HG03432 (cell line): ENCODE measurements at regions not wholly inside any gene's neighbourhood (a gene's known extent, or its start where the extent isn't known, plus 50 kb on each side); places are given as distances from the start of the nearest gene placed in this dataset.

ENCODE experiments used
- ATAC-seq: cut with Tn5 transposase; IDR thresholded peaks from one replicate; pipeline ENCODE4 v1.9.1; 2021; ENCODE audit warnings: mild to moderate bottlenecking, moderate library complexity; ENCODE audit not compliant: unreplicated experiment

DNA sequence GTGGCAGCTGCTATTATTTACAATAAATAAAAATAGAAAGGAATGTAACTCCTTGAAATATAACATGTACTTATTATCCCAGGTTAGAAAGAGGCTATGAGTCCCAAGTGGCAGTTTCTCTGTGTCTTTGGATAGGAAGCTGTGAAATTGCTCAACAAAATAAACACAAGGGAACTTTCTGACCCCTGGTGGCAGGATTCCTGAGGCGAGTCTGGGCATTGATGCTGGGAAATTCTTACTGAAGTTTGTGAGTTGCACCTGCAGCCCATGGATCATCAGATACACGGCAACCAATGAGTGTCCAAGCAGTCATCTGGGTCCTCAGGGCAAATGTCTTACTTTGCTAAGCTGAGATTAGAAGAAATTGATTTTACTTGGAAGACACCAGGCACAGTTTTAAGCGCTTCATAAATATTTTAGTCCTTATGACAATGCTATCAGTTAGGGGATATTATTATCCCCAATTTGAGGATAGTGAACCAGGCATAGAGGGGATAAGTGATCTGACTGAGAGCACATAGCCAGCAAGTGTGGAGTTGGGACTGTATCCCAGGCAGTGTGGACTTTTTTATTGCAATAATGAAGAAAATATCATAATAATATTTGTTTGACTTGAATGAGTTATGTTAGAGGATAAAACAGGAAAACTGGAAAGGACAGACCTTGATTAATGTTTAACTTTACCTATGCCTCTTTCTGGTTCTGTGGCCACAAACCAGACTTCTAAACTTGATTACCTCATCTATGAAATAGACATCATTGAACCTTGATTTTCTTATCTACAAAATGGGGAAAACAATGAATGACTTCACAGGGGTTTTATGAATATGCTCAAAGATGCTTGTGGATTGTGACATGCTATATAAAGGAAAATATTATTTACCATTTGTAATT, 265.5 kb upstream of the ADAMTSL1 start:
- ATAC-seq = no peak

DNA sequence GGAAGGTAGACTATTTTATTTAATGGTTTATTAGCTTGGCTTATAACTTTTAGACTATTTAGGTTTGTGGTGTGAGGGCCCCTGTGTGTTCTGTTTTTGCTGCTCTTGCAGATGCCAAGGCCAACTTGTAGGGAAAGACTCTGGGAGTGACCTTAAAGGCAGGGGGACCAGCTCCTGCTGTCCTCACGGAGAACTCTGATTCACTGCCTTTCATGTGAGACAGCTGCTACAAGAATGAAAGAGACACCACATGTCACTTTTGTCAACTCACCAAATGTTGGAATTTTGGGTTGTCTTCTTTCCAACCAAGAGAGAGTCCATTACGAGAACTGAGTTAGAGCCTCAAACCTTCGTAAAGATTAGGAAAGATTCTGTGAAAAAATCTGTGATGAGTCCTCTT, 258.3 kb upstream of the ADAMTSL1 start:
- ATAC-seq = no peak

DNA sequence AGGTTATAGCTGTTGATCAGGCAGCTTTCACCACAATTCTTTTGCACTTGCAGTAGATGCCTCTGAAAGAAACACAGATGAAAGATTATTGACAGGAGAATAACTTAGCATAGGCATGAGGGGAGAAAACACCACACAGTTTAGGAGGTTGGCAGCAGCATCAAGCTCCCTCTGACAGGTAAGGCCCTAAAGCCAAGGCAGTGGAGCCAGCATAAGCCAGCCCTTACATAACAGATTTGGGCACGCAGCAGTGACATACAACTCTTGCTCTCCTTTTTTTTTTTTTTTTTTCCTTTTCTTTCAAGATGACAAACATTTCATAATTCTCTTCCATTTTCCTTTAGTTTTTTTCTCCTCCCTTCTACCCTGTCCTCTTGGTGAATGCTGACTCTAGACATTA, 257.6 kb upstream of the ADAMTSL1 start:
- no peak for ATAC-seq

DNA sequence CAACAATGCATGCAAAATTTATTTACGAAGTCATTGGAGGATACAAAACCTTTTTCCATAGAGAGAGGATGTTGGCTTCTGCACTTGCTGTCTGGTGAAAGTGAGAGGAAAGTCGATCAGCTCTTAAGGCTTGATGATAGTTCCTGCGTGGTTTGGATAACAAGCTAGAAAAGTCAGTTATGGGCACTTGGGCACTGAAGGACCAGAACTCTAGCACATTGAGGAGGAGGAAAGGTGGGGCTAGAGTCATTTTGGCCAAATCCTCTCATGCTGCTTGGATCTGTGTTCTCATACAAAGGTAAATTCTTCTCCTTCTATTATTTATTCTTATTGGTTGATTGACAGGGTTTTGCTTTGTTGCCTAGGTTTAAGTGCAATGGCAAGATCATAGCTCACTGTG, 245.9 kb upstream of the ADAMTSL1 start:
- no peak for ATAC-seq

DNA sequence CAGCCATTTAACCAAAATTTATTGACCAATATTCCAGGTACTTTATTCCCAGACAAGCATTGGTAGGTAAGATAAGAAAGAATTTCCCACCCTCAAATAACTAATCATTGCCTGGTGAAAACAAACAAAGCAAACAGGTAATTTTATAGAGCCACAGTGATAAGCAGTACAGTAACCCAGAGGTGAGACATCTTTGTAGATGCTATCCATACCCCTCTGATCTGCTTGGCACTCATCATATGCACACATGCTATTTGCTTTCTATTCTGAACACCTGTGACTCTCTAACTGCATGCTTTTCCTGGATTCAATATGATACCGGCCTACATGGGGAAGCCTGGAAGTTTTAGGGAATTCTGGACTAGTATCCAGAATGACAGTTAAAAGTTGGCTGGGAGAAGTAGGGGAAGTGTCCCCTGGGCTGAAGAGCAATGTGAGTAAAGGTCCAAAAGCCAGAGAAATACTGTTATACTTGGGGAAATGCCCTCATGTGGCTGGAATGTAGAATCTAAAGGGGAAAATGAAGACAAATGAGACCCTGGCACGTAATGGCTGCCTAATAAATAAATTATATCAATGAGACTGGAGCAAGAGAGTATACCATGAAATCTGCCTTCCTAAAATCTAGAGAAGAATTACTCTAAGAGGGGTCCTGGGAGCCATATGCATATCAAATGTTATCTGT, 243.8 kb upstream of the ADAMTSL1 start:
- ATAC-seq = no peak

DNA sequence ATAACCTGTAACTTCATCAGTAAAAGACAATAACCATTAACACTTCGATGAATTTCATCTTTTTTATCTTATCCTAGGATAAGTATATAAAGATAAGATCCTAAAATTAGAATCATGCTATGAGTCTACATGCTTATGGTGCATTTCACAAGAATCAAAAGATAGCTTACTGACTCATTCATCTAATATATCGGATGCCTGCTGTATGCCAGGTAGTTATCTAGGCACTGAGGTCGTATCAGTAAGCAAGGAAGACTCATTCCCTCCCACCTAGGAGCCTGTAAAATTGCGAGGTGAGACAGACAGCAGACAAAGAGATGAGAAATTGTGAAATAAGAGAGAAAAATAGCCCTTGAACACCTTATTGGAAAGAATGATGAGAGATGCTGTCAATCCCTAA, 240.6 kb upstream of the ADAMTSL1 start:
- ATAC-seq = no peak

DNA sequence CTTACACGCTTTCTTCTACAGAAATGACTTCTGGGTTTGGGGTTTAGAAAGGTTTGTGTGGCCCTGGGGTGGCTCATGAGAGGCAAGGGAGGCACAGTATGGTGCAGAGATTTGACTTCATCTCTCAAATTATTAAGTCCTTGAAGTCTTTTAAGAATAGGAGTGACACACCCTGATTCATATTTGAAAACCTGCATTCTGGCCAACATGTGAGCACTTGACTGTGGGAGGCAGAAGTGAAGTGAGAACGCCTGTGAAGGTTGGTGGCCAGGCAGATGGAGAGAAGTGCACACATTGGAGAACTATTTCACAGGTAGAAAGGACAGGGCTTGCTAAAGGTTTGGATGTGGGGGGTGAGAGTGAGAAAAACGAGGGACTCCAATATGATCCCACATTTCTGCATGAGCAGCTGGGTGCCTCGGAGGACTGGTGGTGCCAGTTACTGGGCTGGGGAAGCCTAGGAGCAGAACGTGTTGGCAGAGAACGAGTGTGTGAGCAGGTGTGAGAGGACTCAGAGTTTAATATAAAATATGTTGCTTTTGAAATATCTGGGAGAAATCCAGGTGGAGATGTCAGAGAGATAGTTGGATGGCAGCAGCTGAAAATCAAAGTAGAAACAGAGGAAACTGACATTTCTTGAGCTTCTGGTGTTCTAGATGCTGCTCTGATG, 240.0 kb upstream of the ADAMTSL1 start:
- ATAC-seq = no peak

DNA sequence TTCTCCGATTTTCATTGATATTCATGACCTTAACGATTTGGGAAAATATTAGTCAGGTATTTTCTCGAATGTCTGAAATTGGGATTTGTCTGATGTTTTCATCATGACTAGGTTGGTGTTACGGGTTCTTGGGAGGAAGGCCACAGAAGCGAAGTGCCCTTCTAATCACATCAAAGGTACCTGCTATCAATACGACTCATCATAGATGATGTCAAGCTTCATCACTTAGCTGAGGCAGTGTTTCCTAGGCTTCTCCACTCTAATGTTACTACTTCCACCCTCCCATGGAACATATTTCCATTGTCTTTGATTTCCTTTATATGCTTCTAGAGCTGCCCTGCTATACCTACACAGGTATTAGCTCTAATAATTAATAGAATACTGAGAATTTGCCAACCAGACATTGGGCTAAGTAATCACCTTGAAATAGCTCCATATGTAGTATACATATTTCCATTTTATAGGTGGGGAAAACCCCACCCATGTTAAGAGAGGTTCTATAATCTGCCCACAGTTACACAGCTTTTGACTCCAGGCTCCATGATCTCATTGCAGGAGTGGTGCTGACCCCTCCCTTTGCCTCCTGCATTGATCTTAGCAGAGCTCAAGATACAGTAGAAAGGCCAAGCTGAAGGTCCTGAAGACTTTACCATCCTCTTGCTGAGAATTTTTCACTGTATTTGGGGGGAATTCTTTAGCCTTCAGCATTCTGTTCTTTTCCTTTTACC, 238.6 kb upstream of the ADAMTSL1 start:
- ATAC-seq = no peak

DNA sequence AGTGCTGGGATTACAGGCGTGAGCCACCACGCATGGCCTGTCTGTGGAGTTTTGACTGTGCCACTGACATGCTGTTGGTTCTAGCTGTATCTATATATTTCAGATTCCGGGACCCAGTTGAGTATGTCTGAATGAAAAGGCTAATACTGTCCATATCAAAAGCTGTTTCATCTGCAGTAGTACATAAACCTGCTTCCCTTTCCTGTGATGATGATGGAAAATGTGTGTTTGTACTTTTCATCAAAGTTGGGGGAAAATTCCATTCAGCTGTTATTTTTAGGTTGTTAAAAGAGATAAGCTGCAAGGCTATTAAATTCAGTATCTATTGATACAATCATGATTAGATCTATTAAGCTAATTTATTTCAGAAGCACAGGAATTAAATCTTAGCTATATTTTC, 237.6 kb upstream of the ADAMTSL1 start:
- no peak for ATAC-seq

DNA sequence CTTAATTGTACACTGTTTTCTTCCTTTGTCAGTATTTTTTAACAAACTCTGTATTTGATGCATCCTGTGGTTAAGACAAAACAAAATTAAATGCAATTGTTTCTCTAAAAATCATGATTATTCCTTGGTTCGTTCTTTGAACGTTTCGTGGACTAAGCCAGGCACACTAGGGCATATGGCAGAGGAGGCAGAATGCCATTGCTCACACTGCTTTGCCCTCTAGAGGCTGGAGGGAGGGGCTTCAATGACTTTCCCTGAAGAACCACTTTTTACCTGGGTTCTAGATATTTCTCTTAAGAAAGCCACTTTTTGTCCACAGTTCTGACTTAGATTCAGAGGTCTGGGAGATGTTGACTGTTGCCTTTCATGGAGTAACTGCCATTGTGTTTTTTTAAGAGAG, 236.2 kb upstream of the ADAMTSL1 start:
- no peak for ATAC-seq

DNA sequence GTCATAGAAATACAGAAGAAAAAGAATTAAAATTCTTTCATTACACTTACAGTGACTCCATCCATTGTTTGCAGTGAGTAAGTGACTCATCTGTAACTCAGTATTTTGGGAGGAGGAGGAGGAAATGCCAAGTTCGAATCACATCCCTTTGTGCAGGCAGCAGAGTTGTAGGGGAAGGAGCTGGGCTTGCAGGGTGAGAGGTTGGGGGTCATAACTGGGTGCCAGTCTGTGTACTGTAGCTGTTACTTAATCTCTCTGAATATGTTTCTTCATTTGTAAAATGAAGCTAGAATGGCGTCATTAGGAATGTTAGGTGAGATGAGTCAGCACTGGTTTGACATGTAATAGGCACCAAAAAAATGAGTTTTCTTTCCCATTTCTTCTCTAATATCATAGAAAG, 235.7 kb upstream of the ADAMTSL1 start:
- no peak for ATAC-seq

DNA sequence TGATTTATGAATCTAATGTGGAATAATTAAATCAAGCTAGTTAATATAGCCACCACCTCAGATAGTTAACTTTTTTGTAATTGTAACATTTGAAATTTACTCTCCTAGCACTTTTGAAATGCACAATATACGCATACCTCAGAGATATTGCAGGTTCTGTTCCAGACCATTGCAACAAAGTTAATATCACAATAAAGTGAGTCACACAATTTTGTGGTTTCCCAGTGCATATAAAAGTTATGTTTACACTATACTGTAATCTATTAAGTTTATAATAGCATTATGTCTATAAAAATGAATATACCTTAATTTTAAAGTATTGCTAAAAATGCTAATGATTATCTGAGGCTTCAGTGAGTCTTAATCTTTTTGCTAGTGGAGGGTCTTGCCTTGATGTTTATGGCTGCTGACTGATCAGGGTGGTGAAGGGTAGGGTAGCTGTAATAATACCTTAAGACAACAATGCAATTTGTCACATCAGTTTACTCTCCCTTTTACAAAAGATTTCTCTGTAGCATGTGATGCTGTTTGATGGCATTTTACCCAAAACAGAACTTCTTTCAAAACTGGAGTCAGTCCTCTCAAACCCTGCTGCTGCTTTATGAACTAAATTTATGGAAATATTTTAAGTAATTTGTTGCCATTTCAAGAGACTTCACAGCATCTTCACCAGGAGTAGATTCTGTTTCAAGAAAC, 235.1 kb upstream of the ADAMTSL1 start:
- no peak for ATAC-seq

DNA sequence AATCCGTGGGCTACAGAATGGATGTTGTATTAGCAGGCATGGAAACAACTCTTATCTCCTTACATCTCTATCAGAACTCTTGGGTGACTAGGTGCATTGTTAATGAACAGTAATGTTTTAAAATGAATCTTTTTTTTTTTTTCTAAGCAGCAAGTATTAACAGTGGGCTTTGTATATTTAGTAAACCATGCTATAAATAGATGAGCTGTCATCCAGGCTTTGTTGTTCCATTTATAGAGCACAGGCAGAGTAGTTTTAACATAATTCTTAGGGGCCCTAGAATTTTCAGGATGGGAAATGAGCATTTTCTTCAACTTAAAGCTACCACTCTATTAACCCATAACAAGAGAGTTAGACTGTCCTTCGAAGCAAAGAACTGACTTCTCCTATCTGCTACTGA, 233.7 kb upstream of the ADAMTSL1 start:
- no peak for ATAC-seq

DNA sequence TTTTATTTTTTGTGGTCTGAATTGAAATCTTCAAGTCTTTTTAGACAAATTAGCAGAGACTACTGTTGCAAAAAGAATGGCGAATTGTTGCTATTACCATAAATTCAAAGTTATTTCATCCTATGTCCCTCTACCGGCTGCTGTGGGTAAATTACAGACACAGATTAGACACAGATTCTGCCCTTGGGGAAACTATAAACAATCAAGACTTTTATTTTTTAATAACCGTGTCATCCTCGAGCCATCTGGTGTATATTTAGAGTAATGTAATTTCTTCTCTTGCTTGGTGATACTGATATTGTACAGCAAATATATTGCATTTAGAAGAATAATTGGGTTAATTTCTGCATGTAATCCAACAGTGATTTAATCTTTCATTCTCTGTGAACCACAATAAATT, 228.0 kb upstream of the ADAMTSL1 start:
- ATAC-seq = no peak

DNA sequence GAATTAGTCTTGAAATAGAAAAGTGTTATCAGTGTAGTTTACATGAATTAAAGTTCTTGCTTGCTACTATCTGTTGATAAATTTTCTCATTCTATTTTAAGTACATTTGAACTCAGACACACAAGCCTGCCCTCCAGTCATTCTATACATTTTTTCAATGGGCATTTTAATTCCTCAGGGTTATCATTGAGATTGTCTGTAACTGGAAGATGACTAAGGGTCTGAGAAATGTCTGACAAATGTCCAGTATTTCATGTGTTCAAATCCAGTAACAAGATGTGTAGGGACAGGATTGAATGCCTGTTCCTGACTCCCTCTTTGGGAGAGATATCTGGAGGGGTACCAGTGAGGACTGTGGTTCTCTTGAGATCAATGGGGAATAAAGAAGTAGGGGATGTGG, 223.9 kb upstream of the ADAMTSL1 start:
- ATAC-seq = no peak

DNA sequence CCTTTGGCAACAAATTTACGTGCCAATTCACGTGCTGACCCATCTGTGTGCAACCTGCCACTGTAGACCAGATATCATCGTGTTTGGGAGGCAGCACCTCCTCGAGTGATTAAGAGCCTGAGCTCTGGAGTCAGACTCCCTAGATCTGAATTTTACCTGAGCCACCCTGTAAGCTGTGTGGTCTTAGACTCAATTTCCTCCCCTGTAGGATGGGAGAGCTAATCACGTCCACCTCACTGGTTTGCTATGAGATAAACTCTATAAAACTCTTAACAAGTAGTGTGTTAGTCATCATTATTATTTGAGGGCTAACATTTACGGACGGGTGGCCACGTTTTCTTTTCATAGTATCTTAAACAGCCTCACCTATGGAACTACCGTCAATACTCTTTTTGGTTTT, 220.0 kb upstream of the ADAMTSL1 start:
- ATAC-seq = no peak

DNA sequence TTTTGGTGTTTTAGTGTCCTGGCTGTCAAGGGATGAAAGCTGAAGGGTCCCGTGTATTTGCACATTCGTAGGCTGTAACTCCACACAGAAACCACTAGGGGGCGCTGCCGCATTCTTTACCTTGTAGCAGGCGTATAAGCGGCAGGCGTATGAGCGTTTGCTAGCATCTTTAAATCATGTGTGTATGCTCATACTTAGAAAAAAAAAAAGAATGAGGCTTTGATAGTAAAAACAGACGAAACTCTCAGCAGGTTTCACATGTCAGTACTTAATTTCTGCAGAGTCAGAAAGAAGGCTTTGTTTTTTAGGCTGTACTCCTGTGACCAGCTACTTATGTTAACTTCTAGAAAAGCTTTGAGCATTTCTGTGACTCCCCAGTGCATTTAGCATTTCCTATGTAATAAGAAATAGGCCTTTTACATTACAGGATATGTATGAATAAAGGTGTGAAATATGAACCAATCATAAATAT, 218.8 kb upstream of the ADAMTSL1 start:
- peak; percentile 95 for ATAC-seq

DNA sequence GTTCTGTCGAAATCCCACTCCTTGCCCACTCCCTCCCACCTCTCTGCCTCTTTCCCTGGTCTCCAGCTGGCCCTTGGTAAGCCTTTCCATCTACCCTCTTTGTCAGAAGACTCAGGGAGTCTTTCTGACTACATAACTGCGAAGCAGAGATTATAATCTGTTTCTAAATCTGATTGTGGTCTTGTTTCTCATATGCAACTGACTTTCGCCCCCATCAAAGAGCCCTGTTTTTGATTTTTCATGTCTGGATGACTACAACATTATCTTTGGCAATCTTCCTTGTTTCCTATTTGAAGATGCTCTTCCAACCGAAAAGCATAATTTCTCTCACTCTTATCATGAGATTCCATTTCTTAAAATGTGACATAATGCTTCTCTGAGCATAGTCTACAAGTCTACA, 218.2 kb upstream of the ADAMTSL1 start:
- no peak for ATAC-seq

DNA sequence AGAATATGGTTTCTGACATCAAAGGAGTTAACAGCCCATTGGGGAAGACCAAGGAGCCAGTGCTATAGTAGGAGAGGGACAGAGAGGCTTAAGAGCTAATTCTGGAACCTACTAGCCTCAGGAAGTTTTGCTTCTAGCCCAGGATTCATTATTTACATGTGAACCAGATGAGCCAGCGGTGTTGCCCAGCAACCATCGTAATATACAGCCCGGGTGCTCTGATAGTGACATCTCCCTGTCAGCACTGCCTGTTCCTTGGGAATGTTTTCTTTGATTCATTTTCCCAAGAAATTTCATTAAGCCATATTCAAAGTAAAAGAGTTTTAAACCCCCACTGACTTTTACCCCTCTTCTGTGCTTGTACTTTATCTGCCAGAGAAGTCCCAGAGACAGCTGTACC, 217.4 kb upstream of the ADAMTSL1 start:
- ATAC-seq = no peak

DNA sequence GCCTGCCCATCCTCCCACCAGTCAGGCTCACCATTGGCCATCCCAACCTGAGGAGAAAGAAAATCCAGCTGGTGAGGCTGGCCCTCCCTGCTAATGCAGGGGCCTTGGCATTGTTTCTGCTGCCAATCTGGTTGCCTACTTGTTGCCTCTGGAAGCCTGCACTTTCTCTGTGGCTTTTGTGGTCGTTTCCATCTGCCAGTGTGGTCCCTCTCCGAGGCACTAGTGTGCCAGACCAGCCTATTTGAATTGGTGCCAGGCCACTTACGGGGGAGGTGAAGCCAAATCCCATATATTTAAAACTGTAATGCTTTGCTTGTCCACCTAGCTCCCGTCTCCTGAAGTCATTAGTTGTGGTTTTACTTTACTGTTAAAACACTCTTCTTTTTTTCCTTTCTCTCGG, 213.4 kb upstream of the ADAMTSL1 start:
- no peak for ATAC-seq

DNA sequence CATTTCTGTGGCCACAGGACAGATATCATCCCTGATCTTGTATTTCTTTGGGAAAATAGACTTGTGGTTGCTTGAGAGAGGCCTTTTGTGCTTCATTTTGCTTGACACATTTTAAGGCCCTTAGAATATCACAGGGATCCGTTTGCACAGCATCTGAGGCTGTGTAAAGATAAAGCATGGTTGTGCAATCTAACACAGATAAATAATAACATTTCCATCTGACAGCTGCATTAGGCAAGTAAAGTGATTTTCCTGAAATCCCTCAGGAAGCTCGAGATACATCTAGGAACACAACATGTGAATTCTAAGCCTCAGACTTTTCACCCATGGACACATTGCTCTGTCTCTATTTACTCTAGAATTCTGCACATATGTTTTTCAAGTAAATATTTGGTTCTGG, 212.8 kb upstream of the ADAMTSL1 start:
- ATAC-seq = no peak
